Endothelial cell of umbilical vein (primary cell): ENCODE measurements at regions not wholly inside any gene's neighbourhood (a gene's known extent, or its start where the extent isn't known, plus 50 kb on each side); places are given as distances from the start of the nearest gene placed in this dataset.

Experiments
- BruUV-seq: library from RNA; stranded (reverse); fragments of 400-500 nt; replicated peaks from 2 replicates; lab custom pipeline; 2021; lab: Mats Ljungman, UMichigan
- CTCF ChIA-PET: fragments of 300-600, 350-600 bp; sonication (Branson Sonifier 250); formaldehyde crosslinking; loops from one replicate; lab custom pipeline; 2021; ENCODE audit warnings: antibody characterized with exemption, inconsistent platforms; lab: Charles Lee
- POLR2A ChIA-PET: fragments of 300-600, 350-600 bp; sonication (Branson Sonifier 250); formaldehyde crosslinking; loops from one replicate; lab custom pipeline; 2021; ENCODE audit warnings: antibody characterized with exemption, inconsistent platforms; lab: Charles Lee
- DNase-seq: peaks from one replicate; pipeline ENCODE4 v3.0.0-alpha.2; 2011; ENCODE audit warnings: low read depth, low spot score
- FAIRE-seq: peaks from 2 replicates; lab custom pipeline; 2011; peaks lifted over from hg19 to GRCh38; lab: Jason Lieb, UNC
- H2AFZ ChIP-seq: 2 replicates; pipeline ENCODE4 v1.6.0; 2012; ENCODE audit warnings: low read depth, low read length, control low read depth, inconsistent platforms
- H3K27ac ChIP-seq: 2 replicates; pipeline ENCODE4 v1.5.1; 2011; ENCODE audit warnings: low read depth, mild to moderate bottlenecking, control low read depth, low read length, moderate library complexity; ENCODE audit not compliant: insufficient read depth
- H3K27me3 ChIP-seq, 2 experiments: 2 replicates each; pipeline versions ENCODE4 v1.6.0 to v1.6.1; 2011; ENCODE audit warnings: low read length in 2 of 2, mixed read lengths in 1 of 2; ENCODE audit not compliant: control insufficient read depth in 2 of 2, insufficient read depth in 2 of 2
- H3K36me3 ChIP-seq, 2 experiments: 2 replicates in 1 of 2; 3 replicates in 1 of 2; pipeline ENCODE4 v1.5.1; 2011; ENCODE audit warnings: low read length in 2 of 2, mild to moderate bottlenecking in 1 of 2, moderate library complexity in 1 of 2; ENCODE audit not compliant: control insufficient read depth in 2 of 2, insufficient read depth in 2 of 2; ENCODE audit errors: extremely low read depth in 1 of 2
- H3K4me1 ChIP-seq: 3 replicates; pipeline ENCODE4 v1.5.1; 2011; ENCODE audit warnings: mild to moderate bottlenecking, low read length; ENCODE audit not compliant: control insufficient read depth, insufficient read depth; ENCODE audit errors: extremely low read depth
- H3K4me2 ChIP-seq: 2 replicates; pipeline ENCODE4 v1.6.1; 2011; ENCODE audit warnings: low read length, control low read depth, mixed read lengths; ENCODE audit not compliant: insufficient read depth
- H3K4me3 ChIP-seq, 3 experiments: fragments of 200-600 bp in 1 of 3; sonication (generic), shearing (Covaris generic) in 1 of 3; replicated peaks in 1 of 3; 2 replicates each; pipeline ENCODE4 v1.5.1; 2011 to 2016; ENCODE audit warnings: control low read depth in 3 of 3, low read length in 3 of 3, mild to moderate bottlenecking in 2 of 3, inconsistent platforms in 1 of 3, low read depth in 1 of 3, moderate library complexity in 1 of 3; ENCODE audit not compliant: insufficient read depth in 1 of 3
- H3K79me2 ChIP-seq: 2 replicates; pipeline ENCODE4 v1.6.0; 2012; ENCODE audit warnings: low read length, inconsistent platforms; ENCODE audit not compliant: control insufficient read depth, insufficient read depth
- H3K9ac ChIP-seq: replicated peaks from 2 replicates; pipeline ENCODE3; 2011; ENCODE audit warnings: low read length, control low read depth; ENCODE audit not compliant: insufficient read depth; ENCODE audit errors: extremely low read depth
- H3K9me1 ChIP-seq: replicated peaks from 3 replicates; pipeline ENCODE4 v1.6.0; 2011; ENCODE audit warnings: mild to moderate bottlenecking, low read length; ENCODE audit not compliant: control insufficient read depth, insufficient read depth; ENCODE audit errors: extremely low read depth
- H3K9me3 ChIP-seq: replicated peaks from 2 replicates; pipeline ENCODE4 v1.5.1; 2012; ENCODE audit warnings: low read length, inconsistent platforms; ENCODE audit not compliant: control insufficient read depth, insufficient read depth
- H4K20me1 ChIP-seq: replicated peaks from 2 replicates; pipeline ENCODE3; 2011; ENCODE audit warnings: mild to moderate bottlenecking, low read length; ENCODE audit not compliant: control insufficient read depth, insufficient read depth; ENCODE audit errors: extremely low read depth
- EZH2 ChIP-seq: IDR thresholded peaks from 2 replicates; pipeline ENCODE4 v1.6.1; 2012; ENCODE audit warnings: borderline replicate concordance, low read depth, mild to moderate bottlenecking, moderate library complexity, low read length, inconsistent platforms; ENCODE audit not compliant: severe bottlenecking
- FOS ChIP-seq: IDR thresholded peaks from 2 replicates; pipeline ENCODE4 v1.6.1; 2011; ENCODE audit warnings: mild to moderate bottlenecking, low read length, moderate library complexity, borderline replicate concordance; ENCODE audit not compliant: insufficient read depth
- GATA2 ChIP-seq: IDR thresholded peaks from 2 replicates; pipeline ENCODE4 v1.7.0; 2011; ENCODE audit warnings: low read depth, mild to moderate bottlenecking, moderate library complexity, mixed read lengths, low read length; ENCODE audit not compliant: insufficient read length, insufficient read depth
- JUN ChIP-seq: IDR thresholded peaks from 2 replicates; pipeline ENCODE4 v1.6.1; 2011; ENCODE audit warnings: borderline replicate concordance, low read depth; ENCODE audit not compliant: insufficient read length, insufficient read depth
- MYC ChIP-seq: IDR thresholded peaks from one replicate; pipeline ENCODE4 v1.6.1; 2011; ENCODE audit warnings: mild to moderate bottlenecking, low read depth, low read length
- POLR2A ChIP-seq: IDR thresholded peaks from 2 replicates; pipeline ENCODE4 v1.6.1; 2012; ENCODE audit warnings: low read depth, mild to moderate bottlenecking, control low read depth, low read length
- POLR2AphosphoS5 ChIP-seq: IDR thresholded peaks from 2 replicates; pipeline ENCODE4 v1.6.1; 2012; ENCODE audit warnings: low read depth, mild to moderate bottlenecking, control low read depth, low read length, moderate library complexity; ENCODE audit not compliant: insufficient read depth
- dilution Hi-C: fragments of 300-500 bp; cut with MboI; formaldehyde crosslinking; loops from one replicate; pipeline ENCODE4 v1.15.0; 2019; ENCODE audit warnings: low sequenced_read_pairs; ENCODE audit not compliant: extremely low pct_ligation_motif_present
- intact Hi-C: fragments of 100-400 bp; cut with micrococcal nuclease; formaldehyde crosslinking; loops from one replicate; pipeline ENCODE4 v1.10.0; 2022
- TF ChIP-seq, protein P1 (sequence below), 2 donors: IDR thresholded peaks; 1 replicate in 1 of 2; 2 replicates in 1 of 2; pipeline ENCODE4 v1.5.1; 2011; ENCODE audit warnings: low read length in 2 of 2, mild to moderate bottlenecking in 2 of 2, moderate library complexity in 2 of 2, control low read depth in 1 of 2, inconsistent platforms in 1 of 2, low read depth in 1 of 2; ENCODE audit not compliant: insufficient read depth in 1 of 2; ENCODE audit errors: extremely low read depth in 1 of 2
- TF ChIP-seq, protein P2 (sequence below): IDR thresholded peaks from 2 replicates; pipeline ENCODE4 v1.6.1; 2011; ENCODE audit not compliant: insufficient read depth, insufficient read length

DNA sequence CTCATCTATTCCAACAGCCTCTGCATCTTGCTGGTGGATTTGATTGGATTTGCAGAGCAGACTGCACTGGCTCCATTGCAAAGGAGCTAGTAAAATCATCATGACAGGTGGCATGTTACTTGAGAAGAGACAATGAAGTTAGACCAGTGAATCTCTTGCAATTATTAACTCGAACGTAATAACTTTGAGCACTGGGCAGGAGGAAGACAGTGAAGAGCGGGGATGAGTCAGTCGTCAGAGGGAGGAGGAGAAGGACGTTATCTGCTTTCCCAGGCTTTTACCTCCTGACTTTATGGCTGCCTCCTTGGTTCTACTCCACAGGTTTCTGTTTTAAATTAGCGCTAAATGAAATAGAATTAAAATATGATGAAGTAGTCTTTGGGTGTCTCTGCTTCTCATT, 257.8 kb upstream of the IPO5 start:
- H3K4me3 ChIP-seq = no peak overlapping the region
- no peaks in the 10 kb centered on the region for H3K79me2 ChIP-seq
- intact Hi-C loops (no loop called here), dilution Hi-C loops (no loop called here)
- FAIRE-seq (no peak), DNase-seq (no peak)
- TF ChIP-seq, protein P1, sequence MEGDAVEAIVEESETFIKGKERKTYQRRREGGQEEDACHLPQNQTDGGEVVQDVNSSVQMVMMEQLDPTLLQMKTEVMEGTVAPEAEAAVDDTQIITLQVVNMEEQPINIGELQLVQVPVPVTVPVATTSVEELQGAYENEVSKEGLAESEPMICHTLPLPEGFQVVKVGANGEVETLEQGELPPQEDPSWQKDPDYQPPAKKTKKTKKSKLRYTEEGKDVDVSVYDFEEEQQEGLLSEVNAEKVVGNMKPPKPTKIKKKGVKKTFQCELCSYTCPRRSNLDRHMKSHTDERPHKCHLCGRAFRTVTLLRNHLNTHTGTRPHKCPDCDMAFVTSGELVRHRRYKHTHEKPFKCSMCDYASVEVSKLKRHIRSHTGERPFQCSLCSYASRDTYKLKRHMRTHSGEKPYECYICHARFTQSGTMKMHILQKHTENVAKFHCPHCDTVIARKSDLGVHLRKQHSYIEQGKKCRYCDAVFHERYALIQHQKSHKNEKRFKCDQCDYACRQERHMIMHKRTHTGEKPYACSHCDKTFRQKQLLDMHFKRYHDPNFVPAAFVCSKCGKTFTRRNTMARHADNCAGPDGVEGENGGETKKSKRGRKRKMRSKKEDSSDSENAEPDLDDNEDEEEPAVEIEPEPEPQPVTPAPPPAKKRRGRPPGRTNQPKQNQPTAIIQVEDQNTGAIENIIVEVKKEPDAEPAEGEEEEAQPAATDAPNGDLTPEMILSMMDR (IDR thresholded peaks at IDR 0.05; ENCODE audit: extremely low read depth in 1 of 2, insufficient read depth in 1 of 2, low read depth in 1 of 2, low read length in 2 of 2) = no peak
- TF ChIP-seq GATA2 = no peak
- TF ChIP-seq, protein P2, sequence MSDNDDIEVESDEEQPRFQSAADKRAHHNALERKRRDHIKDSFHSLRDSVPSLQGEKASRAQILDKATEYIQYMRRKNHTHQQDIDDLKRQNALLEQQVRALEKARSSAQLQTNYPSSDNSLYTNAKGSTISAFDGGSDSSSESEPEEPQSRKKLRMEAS = no peak
- no peak for TF ChIP-seq POLR2A
- no peak for TF ChIP-seq JUN
- TF ChIP-seq EZH2 = no peak
- no peak for TF ChIP-seq POLR2AphosphoS5
- TF ChIP-seq MYC = no peak
- TF ChIP-seq FOS = no peak
- no peaks in the 10 kb centered on the region for H4K20me1 ChIP-seq
- ChIA-PET POLR2A (no interaction called here), CTCF (interaction anchor here (0.7 kb wide), 1 partner anchor 105 kb away, joined by 3 read pairs; no protein-coding TSS in a partner anchor)
- H3K4me1 ChIP-seq = no peaks in the 10 kb centered on the region
- no peaks in the 10 kb centered on the region for H3K9me1 ChIP-seq
- H2AFZ ChIP-seq = no peak overlapping the region
- no peaks in the 10 kb centered on the region for H3K9me3 ChIP-seq
- H3K4me2 ChIP-seq = no peak overlapping the region
- no peak overlapping the region for H3K27ac ChIP-seq
- H3K27me3 ChIP-seq = no peaks in the 10 kb centered on the region
- H3K9ac ChIP-seq = no peak overlapping the region
- no peaks in the 10 kb centered on the region for H3K36me3 ChIP-seq
- no TSS peak for BruUV-seq
